ENCODE measurements at regions not wholly inside any gene's neighbourhood (a gene's known extent, or its start where the extent isn't known, plus 50 kb on each side); places are given as distances from the start of the nearest gene placed in this dataset.
"Not testable (repeated sequence)": the region's sequence is repeated elsewhere in the genome, so short reads cannot be mapped to it uniquely, and the experiment has no call there.

GRCh38 chr19:57025491-57025890 is 94.3 kb upstream of the USP29 start:
- Mint-ChIP-seq H3K27ac (no peak overlapping the region), H3K9me3 (peaks cover 13% of the 10 kb centered on the region)

GRCh38 chr19:57026476-57026875 is 93.3 kb upstream of the USP29 start:
- Mint-ChIP-seq H3K27ac (no peak overlapping the region), H3K9me3 (peaks cover 13% of the 10 kb centered on the region), H3K4me1 (no peaks in the 10 kb centered on the region), H3K36me3 (no peaks in the 10 kb centered on the region), H3K4me3 (no peak overlapping the region), H3K27me3 (no peaks in the 10 kb centered on the region)
- no peak for ATAC-seq

More at GRCh38 chr19:57025491-57025890, 94.3 kb upstream of the USP29 start:
- Mint-ChIP-seq H3K4me1 (no peaks in the 10 kb centered on the region), H3K36me3 (no peaks in the 10 kb centered on the region), H3K4me3 (no peak overlapping the region), H3K27me3 (no peaks in the 10 kb centered on the region)
- ATAC-seq = no peak

GRCh38 chr19:57027360-57027759 is 92.4 kb upstream of the USP29 start:
- Mint-ChIP-seq H3K36me3 (no peaks in the 10 kb centered on the region), H3K4me3 (no peak overlapping the region), H3K4me1 (no peaks in the 10 kb centered on the region), H3K9me3 (peaks cover 16% of the 10 kb centered on the region), H3K27me3 (no peaks in the 10 kb centered on the region), H3K27ac (no peak overlapping the region)
- no peak for ATAC-seq

- H3K4me3 Mint-ChIP-seq = no peak overlapping the region
- H3K36me3 Mint-ChIP-seq = no peaks in the 10 kb centered on the region
- peaks cover 20% of the 10 kb centered on the region for H3K9me3 Mint-ChIP-seq
- H3K27ac Mint-ChIP-seq = no peak overlapping the region
- H3K27me3 Mint-ChIP-seq = no peaks in the 10 kb centered on the region
- ATAC-seq = no peak
- no peaks in the 10 kb centered on the region for H3K4me1 Mint-ChIP-seq
These were observed 90.8 kb upstream of the USP29 start for GRCh38 chr19:57028804-57029525.

- Mint-ChIP-seq H3K9me3 (peaks cover 22% of the 10 kb centered on the region), H3K36me3 (peaks cover 5% of the 10 kb centered on the region), H3K27me3 (no peaks in the 10 kb centered on the region), H3K27ac (no peak overlapping the region), H3K4me3 (no peak overlapping the region), H3K4me1 (no peaks in the 10 kb centered on the region)
- ATAC-seq = no peak
These were observed 88.7 kb upstream of the USP29 start for GRCh38 chr19:57031106-57031505.

GRCh38 chr19:57033576-57033975 is 86.2 kb upstream of the USP29 start:
- Mint-ChIP-seq H3K27me3 (no peaks in the 10 kb centered on the region), H3K4me3 (no peak overlapping the region), H3K27ac (no peak overlapping the region), H3K9me3 (peaks cover 24% of the 10 kb centered on the region), H3K36me3 (peaks cover 5% of the 10 kb centered on the region), H3K4me1 (no peaks in the 10 kb centered on the region)
- ATAC-seq = no peak

GRCh38 chr19:57034544-57034943 is 85.2 kb upstream of the USP29 start:
- peaks cover 5% of the 10 kb centered on the region for H3K36me3 Mint-ChIP-seq
- no peak overlapping the region for H3K4me3 Mint-ChIP-seq
- no peaks in the 10 kb centered on the region for H3K27me3 Mint-ChIP-seq
- H3K4me1 Mint-ChIP-seq = no peaks in the 10 kb centered on the region
- no peak overlapping the region for H3K27ac Mint-ChIP-seq
- ATAC-seq = no peak
- peaks cover 24% of the 10 kb centered on the region for H3K9me3 Mint-ChIP-seq

- H3K27me3 Mint-ChIP-seq, H3K27ac Mint-ChIP-seq, H3K4me3 Mint-ChIP-seq, ATAC-seq, H3K36me3 Mint-ChIP-seq, H3K4me1 Mint-ChIP-seq: not testable (repeated sequence)
- peaks cover 30% of the 10 kb centered on the region for H3K9me3 Mint-ChIP-seq
These were observed 84.0 kb upstream of the USP29 start for GRCh38 chr19:57035740-57036139.

- no peaks in the 10 kb centered on the region for H3K4me1 Mint-ChIP-seq
- ATAC-seq = no peak
- H3K36me3 Mint-ChIP-seq = peaks cover 5% of the 10 kb centered on the region
- H3K4me3 Mint-ChIP-seq = no peak overlapping the region
- no peak overlapping the region for H3K27ac Mint-ChIP-seq
- H3K9me3 Mint-ChIP-seq = peaks cover 28% of the 10 kb centered on the region
- no peaks in the 10 kb centered on the region for H3K27me3 Mint-ChIP-seq
These were observed 82.2 kb upstream of the USP29 start for GRCh38 chr19:57037556-57037955.

GRCh38 chr19:57047743-57048142 is 72.0 kb upstream of the USP29 start:
- no peaks in the 10 kb centered on the region for H3K36me3 Mint-ChIP-seq
- no peak for ATAC-seq
- H3K4me1 Mint-ChIP-seq = no peaks in the 10 kb centered on the region
- H3K4me3 Mint-ChIP-seq = no peak overlapping the region
- H3K9me3 Mint-ChIP-seq = peaks cover 17% of the 10 kb centered on the region
- no peak overlapping the region for H3K27ac Mint-ChIP-seq
- no peaks in the 10 kb centered on the region for H3K27me3 Mint-ChIP-seq

- H3K4me1 Mint-ChIP-seq = no peaks in the 10 kb centered on the region
- no peaks in the 10 kb centered on the region for H3K36me3 Mint-ChIP-seq
- no peaks in the 10 kb centered on the region for H3K27me3 Mint-ChIP-seq
- no peak overlapping the region for H3K27ac Mint-ChIP-seq
- no peak for ATAC-seq
- H3K4me3 Mint-ChIP-seq = no peak overlapping the region
- H3K9me3 Mint-ChIP-seq = peaks cover 24% of the 10 kb centered on the region
These were observed 68.9 kb upstream of the USP29 start for GRCh38 chr19:57050863-57051262.

- H3K9me3 Mint-ChIP-seq = peaks cover 24% of the 10 kb centered on the region
- no peaks in the 10 kb centered on the region for H3K36me3 Mint-ChIP-seq
- no peaks in the 10 kb centered on the region for H3K4me1 Mint-ChIP-seq
- H3K27ac Mint-ChIP-seq = no peak overlapping the region
- no peak for ATAC-seq
- H3K4me3 Mint-ChIP-seq = no peak overlapping the region
- H3K27me3 Mint-ChIP-seq = no peaks in the 10 kb centered on the region
These were observed 67.7 kb upstream of the USP29 start for GRCh38 chr19:57052081-57052480.

GRCh38 chr19:57053401-57053800 is 66.4 kb upstream of the USP29 start:
- Mint-ChIP-seq H3K27ac (no peak overlapping the region), H3K36me3 (no peaks in the 10 kb centered on the region), H3K4me1 (no peaks in the 10 kb centered on the region), H3K9me3 (peaks cover 24% of the 10 kb centered on the region), H3K27me3 (no peaks in the 10 kb centered on the region), H3K4me3 (no peak overlapping the region)
- ATAC-seq = no peak

GRCh38 chr19:57055956-57056355 is 63.8 kb upstream of the USP29 start:
- no peaks in the 10 kb centered on the region for H3K4me1 Mint-ChIP-seq
- no peaks in the 10 kb centered on the region for H3K27me3 Mint-ChIP-seq
- peaks cover 27% of the 10 kb centered on the region for H3K9me3 Mint-ChIP-seq
- ATAC-seq = no peak
- H3K36me3 Mint-ChIP-seq = no peaks in the 10 kb centered on the region
- H3K4me3 Mint-ChIP-seq = no peak overlapping the region
- no peak overlapping the region for H3K27ac Mint-ChIP-seq

- ATAC-seq = no peak
- H3K27me3 Mint-ChIP-seq = no peaks in the 10 kb centered on the region
- no peak overlapping the region for H3K27ac Mint-ChIP-seq
- H3K4me3 Mint-ChIP-seq = no peak overlapping the region
- H3K36me3 Mint-ChIP-seq = no peaks in the 10 kb centered on the region
- H3K9me3 Mint-ChIP-seq = peaks cover 29% of the 10 kb centered on the region
- no peaks in the 10 kb centered on the region for H3K4me1 Mint-ChIP-seq
These were observed 62.6 kb upstream of the USP29 start for GRCh38 chr19:57057036-57057686.

- no peak for ATAC-seq
- H3K4me1 Mint-ChIP-seq = no peaks in the 10 kb centered on the region
- no peaks in the 10 kb centered on the region for H3K36me3 Mint-ChIP-seq
- H3K27ac Mint-ChIP-seq = no peak overlapping the region
- peaks cover 33% of the 10 kb centered on the region for H3K9me3 Mint-ChIP-seq
- no peak overlapping the region for H3K4me3 Mint-ChIP-seq
- no peaks in the 10 kb centered on the region for H3K27me3 Mint-ChIP-seq
These were observed 60.9 kb upstream of the USP29 start for GRCh38 chr19:57058871-57059270.

Data from stimulated activated memory B cell treated with anti-CD40 and anti-IgM and Interleukin-4, amounts not matched to agents 10 μg/mL and 1 μg/mL and 100 μg/mL, for 72 hours (primary cell).